ENCODE measurements at regions not wholly inside any gene's neighbourhood (a gene's known extent, or its start where the extent isn't known, plus 50 kb on each side); places are given as distances from the start of the nearest gene placed in this dataset.

- no peak for DNase-seq (ENCODE audit: low read depth)
Observed at GRCh38 chr2:129656081-129656598, 323.3 kb upstream of the RAB6C start.

- no peak for DNase-seq (ENCODE audit: low read depth)
Observed at GRCh38 chr2:129658430-129658829, 321.0 kb upstream of the RAB6C start.

GRCh38 chr2:129661935-129662334, 317.5 kb upstream of the RAB6C start:
- no peak for DNase-seq (ENCODE audit: low read depth)

- DNase-seq (ENCODE audit: low read depth), result no peak
Observed at GRCh38 chr2:129667577-129667976, 311.9 kb upstream of the RAB6C start.

GRCh38 chr2:129672521-129672920, 306.9 kb upstream of the RAB6C start:
- DNase-seq (ENCODE audit: low read depth), result no peak

- no peak for DNase-seq (ENCODE audit: low read depth)
Observed at GRCh38 chr2:129673234-129673633, 306.2 kb upstream of the RAB6C start.

GRCh38 chr2:129673847-129674711, 305.4 kb upstream of the RAB6C start:
- DNase-seq (ENCODE audit: low read depth), result no peak

GRCh38 chr2:129678751-129679150, 300.7 kb upstream of the RAB6C start:
- DNase-seq (ENCODE audit: low read depth), result no peak

GRCh38 chr2:129681788-129682187, 297.7 kb upstream of the RAB6C start:
- DNase-seq (ENCODE audit: low read depth), result no peak

GRCh38 chr2:129689653-129690448, 289.6 kb upstream of the RAB6C start:
- no peak for DNase-seq (ENCODE audit: low read depth)

- DNase-seq (ENCODE audit: low read depth), result no peak
Observed at GRCh38 chr2:129695496-129695895, 284.0 kb upstream of the RAB6C start.

- no peak for DNase-seq (ENCODE audit: low read depth)
Observed at GRCh38 chr2:129698593-129698992, 280.9 kb upstream of the RAB6C start.

GRCh38 chr2:129699781-129700573, 279.5 kb upstream of the RAB6C start:
- DNase-seq (ENCODE audit: low read depth), result no peak

- DNase-seq (ENCODE audit: low read depth), result no peak
Observed at GRCh38 chr2:129702416-129703176, 276.9 kb upstream of the RAB6C start.

- no peak for DNase-seq (ENCODE audit: low read depth)
Observed at GRCh38 chr2:129705085-129705484, 274.4 kb upstream of the RAB6C start.

- DNase-seq (ENCODE audit: low read depth), result no peak
Observed at GRCh38 chr2:129707800-129708199, 271.7 kb upstream of the RAB6C start.

- DNase-seq (ENCODE audit: low read depth), result no peak
Observed at GRCh38 chr2:129708221-129708967, 271.1 kb upstream of the RAB6C start.

GRCh38 chr2:129709001-129709955, 270.2 kb upstream of the RAB6C start:
- DNase-seq (ENCODE audit: low read depth), result no peak

GRCh38 chr2:129709956-129710598, 269.4 kb upstream of the RAB6C start:
- no peak for DNase-seq (ENCODE audit: low read depth)

Measured in amniotic epithelial cell (primary cell).